Keratinocyte (primary cell): ENCODE measurements at regions not wholly inside any gene's neighbourhood (a gene's known extent, or its start where the extent isn't known, plus 50 kb on each side); places are given as distances from the start of the nearest gene placed in this dataset.

Experiments
- DNase-seq: peaks from one replicate; pipeline ENCODE4 v3.0.0-alpha.2; 2011; ENCODE audit warnings: low read depth, missing footprints, low spot score
- FAIRE-seq: peaks from 2 replicates; lab custom pipeline; 2011; peaks lifted over from hg19 to GRCh38; lab: Jason Lieb, UNC
- H2AFZ ChIP-seq: 2 replicates; pipeline ENCODE4 v1.6.0; 2012; ENCODE audit warnings: low read length, control low read depth, inconsistent platforms; ENCODE audit not compliant: control insufficient read depth
- H3K27ac ChIP-seq: 2 replicates; pipeline ENCODE4 v1.5.1; 2011; ENCODE audit warnings: low read length; ENCODE audit not compliant: control insufficient read depth, insufficient read depth
- H3K27me3 ChIP-seq: 3 replicates; pipeline ENCODE4 v1.6.0; 2011; ENCODE audit warnings: low read length; ENCODE audit not compliant: control insufficient read depth, insufficient read depth; ENCODE audit errors: extremely low read depth
- H3K36me3 ChIP-seq, 2 experiments: 2 replicates in 1 of 2; 3 replicates in 1 of 2; pipeline ENCODE4 v1.5.1; 2011; ENCODE audit warnings: low read length in 2 of 2, mild to moderate bottlenecking in 1 of 2; ENCODE audit not compliant: control insufficient read depth in 2 of 2, insufficient read depth in 2 of 2; ENCODE audit errors: extremely low read depth in 1 of 2
- H3K4me1 ChIP-seq: 3 replicates; pipeline ENCODE4 v1.5.1; 2011; ENCODE audit warnings: low read length; ENCODE audit not compliant: control insufficient read depth, insufficient read depth; ENCODE audit errors: extremely low read depth
- H3K4me2 ChIP-seq: 3 replicates; pipeline ENCODE4 v1.6.0; 2011; ENCODE audit warnings: low read depth, low read length; ENCODE audit not compliant: control insufficient read depth, insufficient read depth; ENCODE audit errors: extremely low read depth
- H3K4me3 ChIP-seq, 3 experiments: fragments of 200-600 bp in 1 of 3; sonication (generic) in 1 of 3; 2 replicates in 2 of 3; 3 replicates in 1 of 3; pipeline ENCODE4 v1.5.1; 2011 to 2016; ENCODE audit warnings: low read length in 3 of 3, mild to moderate bottlenecking in 3 of 3, control low read depth in 2 of 3, inconsistent platforms in 1 of 3, low read depth in 1 of 3, mixed read lengths in 1 of 3, mixed run types in 1 of 3, moderate library complexity in 1 of 3; ENCODE audit not compliant: control insufficient read depth in 2 of 3, insufficient read depth in 2 of 3; ENCODE audit errors: extremely low read depth in 1 of 3
- H3K79me2 ChIP-seq: 2 replicates; pipeline ENCODE4 v1.6.0; 2012; ENCODE audit warnings: low read length; ENCODE audit not compliant: control insufficient read depth, insufficient read depth
- H3K9ac ChIP-seq: 3 replicates; pipeline ENCODE4 v1.6.0; 2011; ENCODE audit warnings: low read length; ENCODE audit not compliant: control insufficient read depth, insufficient read depth; ENCODE audit errors: extremely low read depth
- H3K9me1 ChIP-seq: 3 replicates; pipeline ENCODE4 v1.6.0; 2011; ENCODE audit warnings: low read length; ENCODE audit not compliant: control insufficient read depth, insufficient read depth; ENCODE audit errors: extremely low read depth
- H3K9me3 ChIP-seq: 2 replicates; pipeline ENCODE4 v1.5.1; 2012; ENCODE audit warnings: low read depth, low read length; ENCODE audit not compliant: control insufficient read depth
- H4K20me1 ChIP-seq: 3 replicates; pipeline ENCODE4 v1.6.0; 2011; ENCODE audit warnings: low read length; ENCODE audit not compliant: control insufficient read depth, insufficient read depth; ENCODE audit errors: extremely low read depth
- CTCF ChIP-seq, 3 experiments: IDR thresholded peaks in 1 of 3; conservative IDR thresholded peaks in 1 of 3; optimal IDR thresholded peaks in 1 of 3; 2 replicates in 2 of 3; 3 replicates in 1 of 3; pipeline versions ENCODE3 to v1.5.1; 2011; ENCODE audit warnings: low read length in 3 of 3, mild to moderate bottlenecking in 3 of 3, moderate library complexity in 2 of 3, control low read depth in 1 of 3, inconsistent platforms in 1 of 3; ENCODE audit not compliant: insufficient read depth in 2 of 3; ENCODE audit errors: extremely low read depth in 1 of 3
- EZH2 ChIP-seq: IDR thresholded peaks from one replicate; pipeline ENCODE4 v1.6.1; 2012; ENCODE audit warnings: inconsistent platforms, mild to moderate bottlenecking, low read length, moderate library complexity
- dilution Hi-C: fragments of 300-500 bp; cut with MboI; formaldehyde crosslinking; loops from one replicate; pipeline ENCODE4 v1.7.0; 2020; ENCODE audit warnings: low sequenced_read_pairs; ENCODE audit not compliant: extremely low pct_ligation_motif_present

- no peak for FAIRE-seq
- no peak overlapping the region for H2AFZ ChIP-seq
- dilution Hi-C loops: no loop called here
These were observed 1358.9 kb upstream of the LRRTM3 start for GRCh38 chr10:65566906-65567305.

GRCh38 chr10:65570143-65571010 is 1355.5 kb upstream of the LRRTM3 start:
- no peak for DNase-seq
- H3K9ac ChIP-seq: peak overlapping the region; percentile 68

More at GRCh38 chr10:65566906-65567305, 1358.9 kb upstream of the LRRTM3 start:
- H3K9ac ChIP-seq: no peak overlapping the region
- no peak for DNase-seq
- H3K4me2 ChIP-seq: no peak overlapping the region
- no peaks in the 10 kb centered on the region for H4K20me1 ChIP-seq
- H3K4me1 ChIP-seq: peaks cover 9% of the 10 kb centered on the region
- TF ChIP-seq EZH2: no peak
- no peak for TF ChIP-seq CTCF (optimal IDR thresholded peaks at IDR 0.05 in 1 of 3, IDR thresholded peaks at IDR 0.05 in 1 of 3, conservative IDR thresholded peaks at IDR 0.05 in 1 of 3; ENCODE audit: extremely low read depth in 1 of 3, insufficient read depth in 2 of 3, low read length in 3 of 3)
- H3K9me3 ChIP-seq: no peaks in the 10 kb centered on the region
- no peaks in the 10 kb centered on the region for H3K9me1 ChIP-seq
- H3K27ac ChIP-seq: no peak overlapping the region
- H3K36me3 ChIP-seq: no peaks in the 10 kb centered on the region
- no peak overlapping the region for H3K4me3 ChIP-seq
- no peaks in the 10 kb centered on the region for H3K79me2 ChIP-seq
- H3K27me3 ChIP-seq: no peaks in the 10 kb centered on the region

More at GRCh38 chr10:65570143-65571010, 1355.5 kb upstream of the LRRTM3 start:
- Histone ChIP-seq H3K79me2 (no peaks in the 10 kb centered on the region), H4K20me1 (no peaks in the 10 kb centered on the region), H3K27me3 (no peaks in the 10 kb centered on the region), H3K4me3 (peak overlapping the region; percentile 48 to 65 (median 50)), H3K9me1 (no peaks in the 10 kb centered on the region), H3K9me3 (no peaks in the 10 kb centered on the region), H3K4me2 (peak overlapping the region; percentile 83), H3K4me1 (peaks cover 9% of the 10 kb centered on the region), H3K27ac (peak overlapping the region; percentile 47), H2AFZ (peak overlapping the region; percentile 74), H3K36me3 (peaks cover 0 to 4% of the 10 kb centered on the region in 2 experiments)
- FAIRE-seq: peak; percentile 67
- dilution Hi-C loops: no loop called here
- TF ChIP-seq CTCF (optimal IDR thresholded peaks at IDR 0.05 in 1 of 3, IDR thresholded peaks at IDR 0.05 in 1 of 3, conservative IDR thresholded peaks at IDR 0.05 in 1 of 3; ENCODE audit: extremely low read depth in 1 of 3, insufficient read depth in 2 of 3, low read length in 3 of 3): peak in 1 of 3 experiments; percentile 28
- TF ChIP-seq EZH2: no peak
